DND-41 (cell line): ENCODE measurements at regions not wholly inside any gene's neighbourhood (a gene's known extent, or its start where the extent isn't known, plus 50 kb on each side); places are given as distances from the start of the nearest gene placed in this dataset.

Experiments used
- ATAC-seq: fragments of 200-7000 bp; cut with Tn5 transposase; 3 replicates; pipeline ENCODE4 v1.9.1; 2021; ENCODE audit warnings: low read depth; ENCODE audit not compliant: insufficient read depth
- DNase-seq: peaks from one replicate; pipeline ENCODE4 v3.0.0-alpha.2; 2020
- H2AFZ ChIP-seq: 2 replicates; pipeline ENCODE4 v1.6.0; 2012; ENCODE audit warnings: low read depth, low read length
- H3K27ac ChIP-seq: 2 replicates; pipeline ENCODE4 v1.5.1; 2012; ENCODE audit warnings: low read length, inconsistent platforms
- H3K27me3 ChIP-seq: fragments of 200-600 bp; sonication (generic); 2 replicates; pipeline ENCODE4 v1.6.0; 2012; ENCODE audit warnings: low read length, mild to moderate bottlenecking, inconsistent platforms; ENCODE audit not compliant: insufficient read depth, poor library complexity
- H3K36me3 ChIP-seq: 2 replicates; pipeline ENCODE4 v1.5.1; 2012; ENCODE audit warnings: low read length, inconsistent platforms; ENCODE audit not compliant: insufficient read depth
- H3K4me1 ChIP-seq: 2 replicates; pipeline ENCODE4 v1.5.1; 2012; ENCODE audit warnings: mild to moderate bottlenecking, low read length; ENCODE audit not compliant: insufficient read depth
- H3K4me2 ChIP-seq: 2 replicates; pipeline ENCODE4 v1.6.0; 2012; ENCODE audit warnings: mild to moderate bottlenecking, moderate library complexity, low read length, inconsistent platforms; ENCODE audit not compliant: insufficient read depth
- H3K4me3 ChIP-seq, 2 experiments: fragments of 200-600 bp in 1 of 2; shearing (Covaris generic) in 1 of 2; 2 replicates each; pipeline ENCODE4 v1.5.1; 2012 to 2016; ENCODE audit warnings: inconsistent platforms in 2 of 2, low read length in 2 of 2, mild to moderate bottlenecking in 2 of 2, low read depth in 1 of 2, moderate library complexity in 1 of 2
- H3K79me2 ChIP-seq: 2 replicates; pipeline ENCODE4 v1.6.0; 2012; ENCODE audit warnings: low read length, inconsistent platforms; ENCODE audit not compliant: insufficient read depth
- H3K9ac ChIP-seq: 2 replicates; pipeline ENCODE4 v1.6.0; 2012; ENCODE audit warnings: low read depth, mild to moderate bottlenecking, inconsistent platforms, low read length, moderate library complexity
- H3K9me3 ChIP-seq: 2 replicates; pipeline ENCODE4 v1.5.1; 2012; ENCODE audit warnings: low read length, moderate library complexity, mild to moderate bottlenecking, inconsistent platforms; ENCODE audit not compliant: insufficient read depth, severe bottlenecking
- H4K20me1 ChIP-seq: 2 replicates; pipeline ENCODE4 v1.6.0; 2012; ENCODE audit warnings: low read length; ENCODE audit not compliant: insufficient read depth
- EZH2 ChIP-seq: IDR thresholded peaks from 3 replicates; pipeline ENCODE4 v1.6.1; 2012; ENCODE audit warnings: borderline replicate concordance, low read depth, mild to moderate bottlenecking, moderate library complexity, low read length, inconsistent platforms; ENCODE audit not compliant: severe bottlenecking
- TF ChIP-seq, protein P1 (sequence below): IDR thresholded peaks from 2 replicates; pipeline ENCODE4 v1.5.1; 2012; ENCODE audit warnings: borderline replicate concordance, low read length, moderate library complexity, mild to moderate bottlenecking; ENCODE audit not compliant: poor library complexity, severe bottlenecking; ENCODE audit errors: extremely low read depth

DNA sequence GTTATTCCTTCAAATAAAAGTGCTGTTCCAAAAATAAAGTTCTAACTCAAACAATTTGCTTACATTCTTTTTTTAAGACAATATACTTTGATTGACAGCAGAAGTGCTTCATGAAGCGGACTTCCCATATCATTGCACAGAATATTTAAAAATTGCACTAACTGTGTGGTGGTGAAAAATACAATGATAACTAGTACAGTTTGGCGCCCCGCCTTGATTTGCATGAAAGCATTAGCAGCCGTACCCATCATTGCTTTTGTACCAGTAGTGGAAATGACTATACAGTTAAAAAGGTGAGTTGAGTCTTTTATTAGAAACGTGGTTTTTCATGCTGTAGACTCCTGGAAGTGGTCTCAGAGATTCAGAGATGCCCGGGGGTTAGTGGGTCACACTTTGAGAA, 69.5 kb upstream of the MAP3K1 start:
- no peak overlapping the region for H3K27ac ChIP-seq
- no peak for TF ChIP-seq EZH2
- TF ChIP-seq, protein P1, sequence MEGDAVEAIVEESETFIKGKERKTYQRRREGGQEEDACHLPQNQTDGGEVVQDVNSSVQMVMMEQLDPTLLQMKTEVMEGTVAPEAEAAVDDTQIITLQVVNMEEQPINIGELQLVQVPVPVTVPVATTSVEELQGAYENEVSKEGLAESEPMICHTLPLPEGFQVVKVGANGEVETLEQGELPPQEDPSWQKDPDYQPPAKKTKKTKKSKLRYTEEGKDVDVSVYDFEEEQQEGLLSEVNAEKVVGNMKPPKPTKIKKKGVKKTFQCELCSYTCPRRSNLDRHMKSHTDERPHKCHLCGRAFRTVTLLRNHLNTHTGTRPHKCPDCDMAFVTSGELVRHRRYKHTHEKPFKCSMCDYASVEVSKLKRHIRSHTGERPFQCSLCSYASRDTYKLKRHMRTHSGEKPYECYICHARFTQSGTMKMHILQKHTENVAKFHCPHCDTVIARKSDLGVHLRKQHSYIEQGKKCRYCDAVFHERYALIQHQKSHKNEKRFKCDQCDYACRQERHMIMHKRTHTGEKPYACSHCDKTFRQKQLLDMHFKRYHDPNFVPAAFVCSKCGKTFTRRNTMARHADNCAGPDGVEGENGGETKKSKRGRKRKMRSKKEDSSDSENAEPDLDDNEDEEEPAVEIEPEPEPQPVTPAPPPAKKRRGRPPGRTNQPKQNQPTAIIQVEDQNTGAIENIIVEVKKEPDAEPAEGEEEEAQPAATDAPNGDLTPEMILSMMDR = no peak
- no peaks in the 10 kb centered on the region for H4K20me1 ChIP-seq
- no peaks in the 10 kb centered on the region for H3K27me3 ChIP-seq
- ATAC-seq (no peak), DNase-seq (no peak)
- H3K9me3 ChIP-seq = no peaks in the 10 kb centered on the region
- H3K4me3 ChIP-seq = no peak overlapping the region
- no peaks in the 10 kb centered on the region for H3K36me3 ChIP-seq
- H3K4me2 ChIP-seq = no peak overlapping the region
- no peaks in the 10 kb centered on the region for H3K4me1 ChIP-seq
- no peaks in the 10 kb centered on the region for H3K79me2 ChIP-seq
- no peak overlapping the region for H3K9ac ChIP-seq
- no peak overlapping the region for H2AFZ ChIP-seq

DNA sequence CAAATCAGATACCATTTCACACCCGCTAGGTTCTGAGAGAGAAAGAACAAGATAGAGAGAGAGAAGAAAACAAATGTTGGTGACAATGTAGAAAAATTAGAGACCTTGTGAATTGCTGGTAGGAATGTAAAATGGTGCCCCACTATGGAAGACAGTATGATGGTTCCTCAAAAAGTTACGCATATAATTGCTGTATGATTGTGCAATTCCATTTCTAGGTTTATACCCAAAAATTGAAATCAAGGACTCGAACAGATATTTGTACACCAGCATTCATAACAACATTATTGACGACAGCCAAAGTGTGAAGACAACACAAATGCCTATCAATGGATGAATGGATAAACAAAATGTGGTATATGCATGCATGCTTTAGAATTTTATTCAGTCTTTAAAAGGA, 74.5 kb upstream of the MAP3K1 start:
- no peaks in the 10 kb centered on the region for H3K9me3 ChIP-seq
- TF ChIP-seq, protein P1 = no peak
- TF ChIP-seq EZH2 = no peak
- H3K27me3 ChIP-seq = no peaks in the 10 kb centered on the region
- no peak overlapping the region for H3K27ac ChIP-seq
- no peak overlapping the region for H3K4me3 ChIP-seq
- no peaks in the 10 kb centered on the region for H3K79me2 ChIP-seq
- H3K9ac ChIP-seq = no peak overlapping the region
- H3K36me3 ChIP-seq = no peaks in the 10 kb centered on the region
- ATAC-seq = no peak
- H4K20me1 ChIP-seq = no peaks in the 10 kb centered on the region
- H2AFZ ChIP-seq = no peak overlapping the region
- DNase-seq = no peak
- H3K4me2 ChIP-seq = no peak overlapping the region
- peaks cover 6% of the 10 kb centered on the region for H3K4me1 ChIP-seq

DNA sequence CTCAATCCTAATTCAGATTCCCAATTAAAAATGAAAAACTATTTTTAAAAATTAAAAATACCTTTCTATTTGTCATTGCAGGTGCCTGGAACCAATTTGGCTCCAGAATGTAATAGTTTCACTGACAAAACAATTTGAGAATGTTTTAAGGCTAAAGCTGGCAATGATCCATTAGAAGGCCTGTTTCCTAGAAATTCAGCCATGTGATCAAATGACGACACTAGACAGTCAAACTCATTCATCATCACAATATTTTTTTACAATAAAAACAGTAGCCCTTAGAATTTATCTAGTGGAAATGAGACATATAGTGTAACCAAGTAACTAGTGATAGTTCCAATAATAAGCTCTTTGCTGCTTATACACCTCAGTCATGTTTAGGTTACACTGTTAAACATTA, 75.4 kb upstream of the MAP3K1 start:
- H3K27ac ChIP-seq = no peak overlapping the region
- H3K4me2 ChIP-seq = no peak overlapping the region
- H2AFZ ChIP-seq = no peak overlapping the region
- H3K4me3 ChIP-seq = no peak overlapping the region
- H3K79me2 ChIP-seq = no peaks in the 10 kb centered on the region
- H4K20me1 ChIP-seq = no peaks in the 10 kb centered on the region
- H3K36me3 ChIP-seq = no peaks in the 10 kb centered on the region
- no peak for DNase-seq
- H3K9ac ChIP-seq = no peak overlapping the region
- H3K4me1 ChIP-seq = peaks cover 6% of the 10 kb centered on the region
- ATAC-seq = no peak
- no peaks in the 10 kb centered on the region for H3K9me3 ChIP-seq
- no peaks in the 10 kb centered on the region for H3K27me3 ChIP-seq
- TF ChIP-seq, protein P1 = no peak
- TF ChIP-seq EZH2 = no peak

DNA sequence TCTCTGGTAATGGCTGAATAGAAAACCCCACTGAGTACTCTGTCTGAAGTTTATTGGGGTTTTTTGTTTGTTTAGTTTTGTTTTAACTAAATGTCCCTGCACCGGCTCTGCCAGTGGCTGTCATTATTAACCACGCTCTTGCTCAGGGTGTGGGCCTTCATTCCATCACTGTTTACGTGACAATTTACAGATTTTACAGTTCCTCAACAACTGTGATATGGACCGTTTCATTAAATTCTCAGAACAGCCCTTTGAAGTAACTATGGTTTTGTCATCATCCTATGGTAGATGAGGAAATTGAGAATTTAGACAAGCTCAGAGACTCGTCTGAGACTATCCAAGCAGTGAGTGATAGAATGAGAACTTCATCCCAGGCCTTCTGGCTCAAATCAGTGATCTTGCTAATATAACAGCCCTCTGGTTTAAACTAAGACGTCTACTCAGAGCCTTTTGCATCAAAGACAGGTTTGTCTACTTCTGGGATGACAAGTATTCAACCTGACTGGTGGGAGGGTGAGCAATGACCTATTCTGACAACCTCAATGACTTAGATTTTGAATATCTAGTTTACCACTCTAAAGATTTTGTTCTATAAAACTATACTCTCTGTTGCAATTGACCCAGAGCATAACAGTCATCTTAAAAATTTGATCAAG, 77.3 kb upstream of the MAP3K1 start:
- Histone ChIP-seq H2AFZ (no peak overlapping the region), H3K4me2 (no peak overlapping the region), H3K4me1 (peaks cover 6% of the 10 kb centered on the region), H4K20me1 (no peaks in the 10 kb centered on the region), H3K36me3 (no peaks in the 10 kb centered on the region), H3K4me3 (no peak overlapping the region), H3K9me3 (no peaks in the 10 kb centered on the region), H3K27me3 (no peaks in the 10 kb centered on the region), H3K79me2 (no peaks in the 10 kb centered on the region), H3K9ac (no peak overlapping the region), H3K27ac (no peak overlapping the region)
- DNase-seq (no peak), ATAC-seq (no peak)
- TF ChIP-seq EZH2 = no peak
- TF ChIP-seq, protein P1 = no peak
